Neural progenitor cell (in vitro differentiated cells): ENCODE measurements at regions not wholly inside any gene's neighbourhood (a gene's known extent, or its start where the extent isn't known, plus 50 kb on each side); places are given as distances from the start of the nearest gene placed in this dataset.

ENCODE experiments used
- EZH2 ChIP-seq: fragments of 200-600 bp; sonication (generic); IDR thresholded peaks from 2 replicates; pipeline ENCODE4 v1.6.1; 2017; ENCODE audit warnings: antibody characterized with exemption, mild to moderate bottlenecking, moderate library complexity
- TF ChIP-seq, protein P1 (sequence below): fragments of 200-600 bp; sonication (generic); IDR thresholded peaks from 2 replicates; pipeline ENCODE4 v1.5.1; 2017; ENCODE audit warnings: antibody characterized with exemption, mild to moderate bottlenecking

- TF ChIP-seq, protein P1, sequence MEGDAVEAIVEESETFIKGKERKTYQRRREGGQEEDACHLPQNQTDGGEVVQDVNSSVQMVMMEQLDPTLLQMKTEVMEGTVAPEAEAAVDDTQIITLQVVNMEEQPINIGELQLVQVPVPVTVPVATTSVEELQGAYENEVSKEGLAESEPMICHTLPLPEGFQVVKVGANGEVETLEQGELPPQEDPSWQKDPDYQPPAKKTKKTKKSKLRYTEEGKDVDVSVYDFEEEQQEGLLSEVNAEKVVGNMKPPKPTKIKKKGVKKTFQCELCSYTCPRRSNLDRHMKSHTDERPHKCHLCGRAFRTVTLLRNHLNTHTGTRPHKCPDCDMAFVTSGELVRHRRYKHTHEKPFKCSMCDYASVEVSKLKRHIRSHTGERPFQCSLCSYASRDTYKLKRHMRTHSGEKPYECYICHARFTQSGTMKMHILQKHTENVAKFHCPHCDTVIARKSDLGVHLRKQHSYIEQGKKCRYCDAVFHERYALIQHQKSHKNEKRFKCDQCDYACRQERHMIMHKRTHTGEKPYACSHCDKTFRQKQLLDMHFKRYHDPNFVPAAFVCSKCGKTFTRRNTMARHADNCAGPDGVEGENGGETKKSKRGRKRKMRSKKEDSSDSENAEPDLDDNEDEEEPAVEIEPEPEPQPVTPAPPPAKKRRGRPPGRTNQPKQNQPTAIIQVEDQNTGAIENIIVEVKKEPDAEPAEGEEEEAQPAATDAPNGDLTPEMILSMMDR = no peak
- TF ChIP-seq EZH2 = no peak
Observed at GRCh38 chrX:5644776-5645175, 583.9 kb downstream of the NLGN4X start.
